ENCODE measurements at regions not wholly inside any gene's neighbourhood (a gene's known extent, or its start where the extent isn't known, plus 50 kb on each side); places are given as distances from the start of the nearest gene placed in this dataset.
"Not testable (repeated sequence)": the region's sequence is repeated elsewhere in the genome, so short reads cannot be mapped to it uniquely, and the experiment has no call there.

DNA sequence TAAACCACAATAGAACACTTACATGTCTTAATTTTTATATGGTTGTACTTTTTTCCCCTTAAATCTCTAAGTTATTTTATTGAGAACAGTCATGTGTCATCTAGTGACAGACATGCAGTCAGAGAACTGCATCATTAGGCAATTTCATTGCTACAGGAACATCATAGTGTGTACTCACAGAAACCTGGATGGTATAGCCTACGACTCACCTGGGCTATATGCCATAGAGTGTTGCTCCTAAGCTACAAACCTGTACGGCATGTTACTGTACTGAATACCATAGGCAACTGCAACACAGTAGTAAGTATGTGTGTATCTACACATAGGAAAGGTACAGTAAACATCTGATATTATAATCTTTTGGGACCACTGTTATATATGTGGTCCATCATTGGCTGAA, 557.6 kb downstream of the PRKD1 start:
- no peak for DNase-seq (ENCODE audit: low read depth in 2 of 2)

DNA sequence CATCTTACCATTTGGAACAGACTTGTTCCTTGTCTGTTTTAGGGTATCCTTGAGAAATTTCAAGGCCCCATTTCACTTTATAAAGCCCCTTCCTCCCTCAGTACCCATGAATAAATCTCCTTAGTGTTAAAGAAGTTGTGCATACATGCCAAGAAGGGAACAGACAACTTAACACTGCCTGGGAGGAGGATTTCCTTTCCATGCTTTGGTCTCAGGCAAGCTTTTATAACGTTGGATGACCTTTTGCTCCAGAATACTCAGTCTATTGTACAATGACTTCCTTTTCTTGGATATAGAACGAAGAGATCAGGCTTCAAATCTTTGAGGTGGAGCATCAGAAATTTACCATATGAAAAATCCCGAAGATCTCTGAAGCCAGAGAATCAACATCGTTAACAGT, 551.4 kb downstream of the PRKD1 start:
- no peak for DNase-seq (ENCODE audit: low read depth in 2 of 2)

DNA sequence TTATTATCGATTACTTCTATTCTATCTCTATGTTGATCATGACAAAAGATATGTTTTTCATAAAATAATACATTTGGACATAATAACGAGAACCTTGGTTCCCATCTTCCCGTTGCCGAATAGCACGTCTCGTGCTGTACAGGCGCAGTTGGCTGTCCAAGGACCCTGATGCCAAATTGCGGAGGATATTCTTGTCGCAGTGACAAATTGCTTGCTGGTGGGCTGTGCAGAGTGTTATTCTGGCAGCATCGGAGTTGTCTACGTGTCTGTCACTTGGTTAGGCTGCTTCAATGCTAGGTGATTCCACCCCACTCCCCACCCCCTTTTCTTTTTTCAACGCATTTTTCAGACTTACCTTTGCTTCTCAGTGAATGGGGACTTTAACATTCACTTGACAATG, 546.8 kb downstream of the PRKD1 start:
- no peak for DNase-seq (ENCODE audit: low read depth in 2 of 2)

DNA sequence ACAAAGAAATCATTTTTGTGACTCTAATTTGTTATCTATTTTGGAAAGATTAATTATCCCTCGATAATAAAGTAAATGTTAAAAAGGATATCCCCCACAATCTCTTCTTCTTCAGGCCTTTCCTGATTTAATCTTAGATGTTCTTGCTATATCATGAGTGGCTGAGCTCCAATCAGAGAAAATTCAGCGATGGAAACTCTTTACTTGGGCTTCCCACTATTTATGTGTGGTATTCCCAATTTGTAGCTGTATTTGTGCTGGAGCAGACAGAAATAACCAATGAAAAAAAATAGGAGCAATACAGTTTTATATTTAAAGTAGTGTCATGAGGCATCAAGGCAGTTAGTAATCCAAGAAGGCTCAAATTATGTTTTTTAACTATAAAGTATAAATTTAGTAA, 539.1 kb downstream of the PRKD1 start:
- no peak for DNase-seq (ENCODE audit: low read depth in 2 of 2)

DNA sequence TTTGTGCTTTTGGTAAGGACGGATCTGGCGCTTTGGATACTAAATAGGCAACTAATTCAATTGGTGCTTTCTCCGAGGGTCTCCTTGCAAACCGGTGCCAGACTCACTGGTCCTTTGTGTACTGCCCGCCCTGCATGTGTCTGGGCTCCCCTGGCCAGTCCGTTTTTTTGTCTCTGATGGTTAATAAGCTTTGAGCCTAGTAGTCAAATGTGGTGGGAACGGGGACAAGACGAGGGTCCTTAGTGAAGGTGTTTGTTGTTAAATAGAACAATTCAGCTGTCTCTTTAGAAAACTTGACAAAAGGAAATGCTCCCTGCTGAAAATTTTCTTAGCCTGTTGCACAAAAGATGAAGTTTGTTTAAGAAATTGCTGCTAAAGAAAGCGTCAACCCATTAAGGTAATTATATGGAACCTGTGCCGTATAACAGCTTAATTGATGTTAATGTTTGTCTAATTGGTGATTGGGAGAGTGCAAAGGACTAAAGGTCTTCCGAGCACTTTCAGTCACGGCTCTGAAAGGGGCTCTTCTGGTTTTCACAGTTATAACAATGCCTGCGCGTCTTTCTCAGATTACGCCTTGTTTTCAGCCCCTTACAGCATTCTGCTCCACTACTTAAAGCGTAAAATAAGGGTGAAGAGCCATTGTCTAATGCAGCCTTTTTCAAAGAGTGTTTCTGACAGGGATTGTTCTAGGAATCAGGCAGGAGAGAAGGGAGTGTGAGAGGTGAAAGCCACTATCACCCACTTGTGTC, 537.4 kb downstream of the PRKD1 start:
- DNase-seq (ENCODE audit: low read depth in 2 of 2), result no peak

DNA sequence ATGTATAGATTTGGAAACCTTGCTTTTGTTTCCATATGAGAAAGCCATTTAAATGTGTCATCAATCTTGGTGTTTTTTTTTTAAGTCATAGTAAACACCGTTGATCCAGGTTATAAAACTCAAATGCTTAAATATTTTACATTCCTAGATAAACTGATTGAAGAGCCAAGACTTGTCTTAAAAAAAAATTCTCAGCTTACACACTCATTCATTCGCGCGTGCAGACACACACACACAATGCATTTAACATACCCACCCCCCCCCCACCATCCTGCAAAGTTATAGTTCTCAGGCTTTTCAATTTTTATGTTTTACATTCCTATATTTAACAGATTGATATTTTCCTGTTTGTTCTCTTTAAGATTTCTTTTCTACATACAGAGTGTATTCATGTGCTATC, 536.4 kb downstream of the PRKD1 start:
- no peak for DNase-seq (ENCODE audit: low read depth in 2 of 2)

DNA sequence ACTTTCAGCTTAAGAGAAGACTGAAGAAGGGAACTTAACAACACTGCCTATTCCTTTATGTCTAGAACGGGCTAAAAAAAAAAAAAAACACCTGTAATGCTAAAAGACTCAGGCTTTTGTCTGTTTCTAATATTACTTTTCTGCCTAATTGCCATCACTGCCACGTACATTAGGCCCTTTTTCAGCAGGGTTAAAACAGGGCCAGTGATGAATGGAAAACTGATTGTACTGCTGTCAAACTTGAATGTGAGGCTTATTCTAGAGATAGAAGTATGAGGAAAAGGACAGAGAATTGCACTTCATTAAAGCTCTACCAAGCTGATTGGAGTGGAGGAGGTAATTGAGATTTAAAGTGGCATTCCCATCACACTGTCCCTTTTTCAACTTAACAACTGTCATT, 535.8 kb downstream of the PRKD1 start:
- DNase-seq (ENCODE audit: low read depth in 2 of 2), result no peak

DNA sequence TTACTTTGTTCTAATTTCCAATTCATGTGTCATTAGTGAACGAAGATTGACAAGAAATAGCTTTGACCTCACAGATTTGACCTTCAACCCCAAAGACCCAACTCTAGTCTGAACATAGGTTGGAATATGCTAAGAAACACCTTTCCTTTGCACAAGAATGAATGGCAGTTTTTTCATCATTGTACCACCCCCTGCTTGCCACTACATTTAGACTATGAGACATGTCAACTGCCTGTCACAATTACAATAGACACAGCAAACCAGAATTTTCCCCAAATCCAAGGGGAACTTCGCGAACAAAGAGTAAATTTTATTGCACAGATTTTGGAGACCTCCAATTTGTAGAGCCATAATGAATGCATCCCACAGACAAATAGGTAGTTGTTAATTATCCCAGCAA, 535.4 kb downstream of the PRKD1 start:
- no peak for DNase-seq (ENCODE audit: low read depth in 2 of 2)

DNA sequence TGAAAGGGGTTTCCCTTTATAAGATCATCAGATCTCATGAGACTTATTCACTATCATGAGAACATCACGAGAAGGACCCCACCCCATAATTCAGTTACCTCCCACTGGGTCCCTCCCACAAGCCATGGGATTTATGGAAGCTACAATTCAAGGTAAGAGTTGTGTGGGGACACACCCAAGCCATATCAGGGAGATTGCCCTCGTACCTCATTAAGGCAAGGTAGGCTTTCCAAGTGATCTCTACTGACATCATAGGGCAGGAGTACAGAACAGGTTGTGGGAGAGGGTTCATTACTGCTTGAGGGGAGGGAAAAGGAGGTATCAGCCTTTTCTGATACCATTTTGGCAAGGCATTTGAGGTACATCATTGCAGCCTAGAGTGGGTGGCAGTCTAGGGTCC, 524.6 kb downstream of the PRKD1 start:
- DNase-seq (ENCODE audit: low read depth in 2 of 2), result no peak

DNA sequence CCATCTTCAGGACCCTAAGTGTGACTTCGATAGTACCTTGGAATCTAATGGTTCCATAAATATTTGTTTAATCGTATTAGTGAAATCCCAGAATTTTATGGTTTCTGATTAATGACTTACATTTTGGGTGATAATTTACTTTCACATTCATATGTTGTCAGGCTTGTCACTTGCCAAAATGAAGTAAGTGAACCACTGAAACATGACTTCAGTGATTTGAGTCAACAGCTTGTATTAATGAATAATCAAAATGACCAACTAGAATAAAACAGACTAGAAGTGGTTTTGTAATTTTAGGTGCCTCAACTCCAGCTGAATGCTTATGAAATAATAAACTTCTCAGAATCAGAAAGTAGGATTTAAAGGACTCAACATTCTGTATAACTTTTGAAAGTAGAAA, 517.1 kb downstream of the PRKD1 start:
- DNase-seq (ENCODE audit: low read depth in 2 of 2), result no peak

DNA sequence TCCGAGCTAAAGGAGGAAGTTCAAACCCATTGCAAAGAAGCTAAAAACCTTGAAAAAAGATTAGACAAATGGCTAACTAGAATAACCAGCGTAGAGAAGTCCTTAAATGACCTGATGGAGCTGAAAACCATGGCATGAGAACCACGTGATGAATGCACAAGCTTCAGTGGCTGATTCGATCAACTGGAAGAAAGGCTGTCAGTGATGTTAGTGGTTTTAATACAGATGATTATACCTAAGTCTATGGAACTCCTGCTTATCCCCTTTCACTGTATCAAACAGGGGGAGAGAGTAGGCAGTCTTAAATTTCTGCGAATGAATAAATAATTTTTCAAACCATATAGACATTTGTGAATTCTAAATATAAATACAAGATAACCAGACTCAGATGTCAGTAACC, 512.7 kb downstream of the PRKD1 start:
- DNase-seq (ENCODE audit: low read depth in 2 of 2), result not testable (repeated sequence)

DNA sequence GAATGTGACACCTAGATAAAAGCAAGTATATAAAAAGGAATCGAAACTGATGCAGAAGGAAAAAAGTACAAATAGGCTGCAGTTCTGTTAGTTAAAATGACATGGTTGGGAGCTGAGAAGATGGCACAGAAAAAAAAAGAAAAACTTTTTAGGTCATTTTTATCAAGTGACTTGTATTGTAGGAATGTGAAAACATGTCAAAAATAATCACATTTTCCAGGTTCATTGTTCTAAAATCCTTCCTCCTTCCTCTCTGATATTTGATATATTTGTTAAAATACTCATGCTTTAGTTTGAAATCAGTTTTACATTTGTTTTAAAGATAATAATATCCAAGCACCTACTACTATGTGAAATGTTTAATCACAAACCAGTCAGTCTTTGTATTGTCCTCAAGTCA, 507.9 kb downstream of the PRKD1 start:
- no peak for DNase-seq (ENCODE audit: low read depth in 2 of 2)

DNA sequence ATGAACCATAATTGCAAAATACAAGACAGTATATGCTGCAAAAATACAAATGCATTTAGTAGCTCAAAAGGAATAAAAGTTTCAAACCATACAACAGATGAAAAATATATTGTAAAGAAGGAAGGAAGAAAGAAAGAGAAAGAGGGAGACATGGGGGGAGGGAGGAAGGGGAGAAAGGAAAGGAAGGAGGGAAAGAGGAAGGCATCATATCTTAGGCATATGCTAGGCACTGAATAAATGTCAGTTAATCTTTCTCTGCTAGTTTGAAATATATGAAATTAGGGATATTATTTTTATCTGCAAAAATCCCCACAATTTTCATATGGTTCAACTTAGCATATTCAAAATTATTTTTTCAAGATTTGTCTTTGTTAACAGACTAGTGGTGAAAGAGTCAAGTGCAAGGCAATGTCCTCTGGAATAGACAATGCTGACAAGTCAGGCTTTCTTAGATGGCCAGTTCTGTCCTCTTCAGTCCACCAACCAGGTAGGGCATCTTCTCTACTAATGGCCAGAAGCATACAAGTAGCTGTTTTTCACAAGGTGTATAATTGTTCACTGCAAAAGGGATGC, 506.4 kb downstream of the PRKD1 start:
- DNase-seq (ENCODE audit: low read depth in 2 of 2), result no peak

DNA sequence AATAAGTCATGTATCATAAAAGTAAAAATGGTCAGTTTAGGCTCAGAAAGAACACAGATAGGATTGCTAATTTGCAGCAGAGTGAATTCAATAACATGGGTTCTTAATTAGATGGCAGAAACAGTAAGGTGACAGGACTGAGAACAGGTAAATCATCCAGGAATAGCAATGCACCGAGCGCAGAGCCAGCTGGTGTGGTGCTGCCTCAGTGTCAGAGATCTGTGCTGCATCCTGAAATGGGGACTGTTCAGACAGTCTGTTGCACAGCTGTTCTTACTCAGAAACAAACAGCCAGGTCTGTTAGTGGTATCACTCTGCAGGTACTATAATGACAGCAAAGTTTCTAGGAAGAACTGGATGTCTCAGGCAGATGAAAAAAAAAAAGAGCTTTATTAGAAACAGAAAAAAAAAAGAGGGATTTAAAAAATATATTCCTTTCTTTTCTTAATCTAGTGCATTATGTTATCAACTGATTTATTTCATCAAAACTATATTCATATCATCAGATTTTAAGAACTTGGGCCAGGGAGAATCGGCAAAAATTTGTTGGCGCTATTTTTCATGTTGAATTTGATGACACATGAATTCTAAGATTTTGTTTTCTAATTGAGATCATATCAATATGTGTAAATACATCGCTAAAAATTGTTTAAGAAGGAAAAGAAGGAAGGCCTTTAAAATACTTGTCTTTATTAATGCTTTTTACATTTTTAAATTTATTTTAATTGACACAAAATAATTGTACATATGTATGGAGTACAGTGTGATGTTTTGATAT, 501.8 kb downstream of the PRKD1 start:
- DNase-seq (ENCODE audit: low read depth in 2 of 2), result no peak

DNA sequence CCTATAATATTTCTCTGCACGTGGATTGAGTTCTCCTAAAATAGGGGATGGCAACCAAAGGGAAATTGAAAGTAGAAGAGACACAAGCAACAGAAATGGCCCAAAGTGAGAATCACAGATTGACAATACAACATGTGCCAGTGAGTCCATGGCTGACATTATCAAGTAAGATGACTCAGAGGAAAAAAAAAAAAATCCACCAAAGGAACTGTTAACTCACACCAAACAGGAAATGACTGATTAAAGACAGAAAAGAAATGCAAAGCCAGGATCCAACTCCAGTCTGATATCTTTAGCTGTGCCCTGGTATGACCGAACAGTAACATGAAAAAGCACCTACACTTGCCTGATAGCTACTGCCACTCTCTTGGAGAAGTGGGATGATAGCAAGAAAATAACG, 485.0 kb downstream of the PRKD1 start:
- DNase-seq (ENCODE audit: low read depth in 2 of 2), result peak; percentile 18 to 21

DNA sequence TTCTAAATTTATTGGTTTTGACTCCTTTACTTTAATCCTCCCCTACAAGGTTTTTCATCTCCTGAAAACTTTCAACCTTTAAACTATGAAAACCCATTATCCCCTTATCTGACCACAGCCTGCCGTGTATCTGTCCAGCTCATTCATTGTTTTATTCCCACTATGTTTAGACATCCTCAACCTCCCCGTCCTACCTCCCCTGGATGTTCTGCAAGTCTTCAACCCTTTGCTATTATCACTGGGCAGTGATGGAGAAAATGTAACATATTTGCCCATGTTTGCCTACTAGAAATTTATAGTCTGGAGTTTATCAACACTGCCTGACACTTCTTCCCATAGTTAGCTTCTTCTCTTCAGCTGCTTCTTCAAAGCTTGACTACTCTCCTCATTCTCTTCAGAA, 483.4 kb downstream of the PRKD1 start:
- no peak for DNase-seq (ENCODE audit: low read depth in 2 of 2)

DNA sequence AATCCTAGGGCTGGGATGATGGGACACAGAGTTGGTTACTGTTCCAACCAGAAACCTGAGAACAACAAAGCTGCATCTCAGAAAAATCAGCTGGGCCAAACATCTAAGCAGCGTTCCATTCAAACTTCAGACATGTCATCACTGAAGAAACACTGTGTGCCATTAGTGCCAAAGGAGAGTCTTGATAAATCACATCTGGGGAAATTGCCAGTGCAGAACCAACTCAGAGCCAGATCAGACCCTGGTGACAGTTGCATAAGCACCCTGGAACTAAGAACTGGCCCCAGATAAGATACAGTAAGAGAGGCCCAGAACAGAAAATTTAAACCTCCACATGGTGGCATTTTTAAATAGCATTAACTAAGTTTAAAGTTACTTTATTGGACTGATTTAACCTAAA, 482.8 kb downstream of the PRKD1 start:
- DNase-seq (ENCODE audit: low read depth in 2 of 2), result no peak

DNA sequence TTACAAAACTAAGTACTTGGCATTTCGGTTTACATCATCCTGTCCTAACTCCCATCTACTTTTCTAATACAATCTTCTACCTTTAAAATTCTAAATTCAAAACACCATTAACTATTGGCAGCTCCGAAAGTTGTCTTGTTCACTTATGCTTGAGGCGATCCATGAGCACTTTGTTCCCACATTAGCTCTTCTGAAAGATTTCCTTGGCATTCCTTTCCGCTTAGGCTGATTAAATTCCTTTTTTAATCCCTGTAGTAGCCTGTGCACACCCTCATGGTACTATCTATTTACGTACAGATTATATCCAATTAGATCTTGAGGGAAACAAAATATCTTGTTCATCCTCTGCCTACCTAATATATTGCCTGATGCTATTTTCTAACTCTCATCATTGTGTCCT, 480.7 kb downstream of the PRKD1 start:
- no peak for DNase-seq (ENCODE audit: low read depth in 2 of 2)

DNA sequence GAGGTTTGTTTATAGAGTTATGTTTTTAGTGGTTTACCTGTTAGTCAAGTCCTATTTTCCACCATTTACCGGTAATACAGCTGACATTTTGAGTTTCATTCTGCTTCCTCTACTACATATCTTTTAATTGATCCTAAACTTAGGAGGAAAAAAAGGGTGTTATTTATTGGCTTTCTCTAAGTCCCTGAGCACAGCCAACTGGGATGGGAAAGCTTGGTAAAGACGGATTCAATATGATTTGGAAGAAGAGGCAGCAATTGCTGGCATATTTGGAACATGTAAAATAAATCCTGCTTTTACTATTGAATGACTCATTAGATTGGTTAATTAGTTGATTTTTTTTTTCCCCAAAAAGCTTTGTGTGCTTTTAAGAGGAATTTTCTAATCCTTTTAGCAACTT, 475.7 kb downstream of the PRKD1 start:
- no peak for DNase-seq (ENCODE audit: low read depth in 2 of 2)

DNA sequence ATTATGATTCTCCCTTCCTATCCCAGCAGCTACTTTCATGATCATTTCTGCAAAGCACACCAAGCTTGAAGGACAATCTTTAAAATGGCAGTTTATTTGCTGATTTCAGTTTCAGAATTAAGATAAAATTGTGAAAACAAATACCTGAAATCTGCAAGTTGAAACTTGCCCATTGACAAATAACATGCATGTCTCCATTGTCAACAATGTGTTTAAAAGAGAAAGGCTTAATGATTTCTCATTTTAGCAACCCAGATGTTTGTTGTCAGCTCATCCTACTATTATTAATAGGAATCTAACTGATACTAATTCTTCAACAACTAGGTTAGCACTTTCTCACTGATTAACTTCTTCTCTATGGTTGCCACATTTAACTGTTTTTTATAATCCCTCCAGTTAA, 474.6 kb downstream of the PRKD1 start:
- DNase-seq (ENCODE audit: low read depth in 2 of 2), result no peak

DNA sequence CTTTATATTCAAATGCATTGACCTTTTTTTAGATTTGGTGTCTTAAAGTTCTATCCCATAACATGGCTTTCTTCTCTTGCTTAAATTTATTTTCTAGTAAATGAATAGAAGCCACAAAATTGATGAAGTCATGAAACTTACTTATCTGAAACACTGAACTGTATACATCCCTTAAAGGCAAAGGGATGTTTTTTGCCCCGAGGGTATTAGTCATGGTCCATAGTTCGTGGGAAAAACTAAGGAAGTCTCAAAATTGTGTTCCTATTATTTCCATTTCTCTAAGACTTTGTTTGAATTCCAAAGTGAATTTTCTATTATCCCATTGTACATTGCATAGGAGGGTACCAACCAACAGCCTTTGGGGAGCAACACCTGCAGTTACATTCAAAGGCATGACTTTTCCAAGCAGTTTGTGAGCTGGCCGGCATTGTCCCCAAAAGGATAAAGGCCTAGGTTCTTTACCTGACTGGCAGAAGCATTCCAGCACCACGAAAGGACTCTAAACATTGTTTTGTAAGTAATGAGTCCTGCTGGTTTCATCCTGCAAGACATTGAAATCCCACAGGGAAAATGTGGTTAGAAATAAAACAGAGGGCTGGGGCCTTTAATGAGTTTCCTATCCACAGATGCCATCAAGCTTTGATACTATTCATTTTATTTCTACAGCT, 473.5 kb downstream of the PRKD1 start:
- DNase-seq (ENCODE audit: low read depth in 2 of 2), result no peak

DNA sequence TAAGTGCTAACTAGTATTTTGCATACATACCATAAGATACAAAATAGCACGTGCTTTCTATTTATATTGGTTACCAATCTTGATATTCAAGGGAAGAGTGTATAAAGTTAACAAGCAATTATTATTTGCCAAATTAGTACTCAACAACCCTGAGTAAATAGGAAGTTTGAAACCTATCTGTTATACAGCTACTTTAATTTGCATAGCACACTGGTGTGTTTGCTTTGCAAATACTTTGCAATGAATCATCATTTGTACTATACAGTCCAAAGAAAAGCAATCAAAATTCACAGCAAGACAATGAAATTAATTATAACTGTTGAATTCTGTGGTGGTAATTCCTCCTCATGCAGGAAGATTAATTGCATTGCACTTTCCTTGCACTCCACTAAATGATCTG, 469.1 kb downstream of the PRKD1 start:
- no peak for DNase-seq (ENCODE audit: low read depth in 2 of 2)

DNA sequence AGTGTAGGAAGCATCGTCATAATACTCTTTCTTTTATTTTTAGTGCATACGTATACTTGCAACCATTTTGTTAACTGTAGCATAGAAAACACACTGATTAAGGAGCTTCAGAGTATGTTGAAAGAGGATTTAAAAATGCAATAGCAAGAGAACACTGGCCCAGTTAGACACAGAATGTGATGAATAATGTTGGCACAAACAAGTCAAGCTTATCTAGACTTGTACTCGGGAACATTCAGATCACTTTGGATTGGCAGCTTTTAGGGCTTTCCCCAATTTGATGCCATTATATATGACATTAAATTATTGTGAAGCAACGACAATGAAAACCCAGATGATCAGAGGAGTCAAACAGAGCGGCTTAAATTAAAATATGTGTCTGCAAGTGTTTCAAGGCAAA, 468.1 kb downstream of the PRKD1 start:
- DNase-seq (ENCODE audit: low read depth in 2 of 2), result no peak
